Adrenal gland (tissue), 5 donors: ENCODE measurements at regions not wholly inside any gene's neighbourhood (a gene's known extent, or its start where the extent isn't known, plus 50 kb on each side); places are given as distances from the start of the nearest gene placed in this dataset.

ENCODE experiments used
- CTCF ChIP-seq, 6 experiments: fragments of 450-650 bp in 4 of 6; fragments of 200-600 bp in 2 of 6; sonication (generic) in 1 of 6; IDR thresholded peaks; 1 replicate in 5 of 6; 2 replicates in 1 of 6; pipeline versions ENCODE4 v1.5.1 to v1.8.0; 2016 to 2021; ENCODE audit warnings: antibody characterized with exemption in 6 of 6, mild to moderate bottlenecking in 2 of 6, moderate library complexity in 1 of 6
- POLR2A ChIP-seq, 2 donors: fragments of 450-650 bp; IDR thresholded peaks; one replicate each; pipeline ENCODE4 v1.6.1; 2017; ENCODE audit warnings: antibody characterized with exemption in 2 of 2, mild to moderate bottlenecking in 2 of 2, moderate library complexity in 1 of 2
- donor health status: DM: no; HTN: no; CAD: no.

- no peak for TF ChIP-seq CTCF (IDR thresholded peaks at IDR 0.05)
- no peak for TF ChIP-seq POLR2A (IDR thresholded peaks at IDR 0.05)
These were observed 544.9 kb upstream of the ADARB2 start for GRCh38 chr10:2282202-2282601.
